GM19035 (cell line): ENCODE measurements at regions not wholly inside any gene's neighbourhood (a gene's known extent, or its start where the extent isn't known, plus 50 kb on each side); places are given as distances from the start of the nearest gene placed in this dataset.

Source experiments
- ATAC-seq: cut with Tn5 transposase; IDR thresholded peaks from one replicate; pipeline ENCODE4 v1.9.1; 2021; ENCODE audit not compliant: unreplicated experiment

GRCh38 chr20:22260506-22260905 is 323.9 kb downstream of the FOXA2 start:
- ATAC-seq, result no peak

- no peak for ATAC-seq
Measured at GRCh38 chr20:22257912-22258311, 326.5 kb downstream of the FOXA2 start.

- ATAC-seq, result no peak
Measured at GRCh38 chr20:22248051-22248667, 336.2 kb downstream of the FOXA2 start.

DNA sequence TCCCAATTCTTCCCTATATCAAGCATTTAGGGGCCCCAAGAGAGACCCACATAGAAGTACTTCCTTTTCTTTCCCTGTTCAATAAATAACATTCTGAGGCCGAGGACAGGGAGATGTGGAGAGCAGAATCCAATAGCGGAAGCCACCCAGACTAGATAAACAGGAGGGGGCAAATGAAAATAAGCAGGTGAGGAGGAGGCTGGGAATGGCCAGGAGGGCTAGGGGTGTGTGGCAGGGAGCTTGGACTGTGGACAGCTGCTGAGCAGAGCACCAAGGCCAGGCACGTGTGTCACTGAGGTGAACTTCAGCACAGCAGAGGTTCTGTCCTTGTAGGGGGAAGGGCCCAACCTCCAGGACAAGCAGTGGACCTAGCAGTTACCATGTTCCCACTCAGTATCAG is 339.2 kb downstream of the FOXA2 start:
- ATAC-seq, result no peak

DNA sequence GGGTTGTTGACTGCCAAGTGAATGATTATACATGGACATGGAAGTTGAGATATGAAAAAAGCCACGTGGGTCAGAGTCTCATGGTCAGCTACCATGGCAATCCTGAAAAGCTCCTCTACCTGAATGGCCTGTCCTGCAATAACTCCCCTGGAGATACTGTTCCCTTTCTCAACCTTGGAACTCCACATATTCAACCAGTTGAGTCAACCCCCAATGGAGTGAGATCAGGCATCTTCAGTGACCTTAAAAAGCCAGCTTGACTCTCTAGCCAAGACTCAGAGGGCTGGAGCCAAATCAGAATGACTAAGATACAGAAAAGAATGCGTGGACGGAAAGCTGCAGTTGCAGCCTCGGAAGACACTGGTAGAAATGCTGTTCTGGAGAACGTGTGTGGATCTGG is 341.3 kb downstream of the FOXA2 start:
- no peak for ATAC-seq

DNA sequence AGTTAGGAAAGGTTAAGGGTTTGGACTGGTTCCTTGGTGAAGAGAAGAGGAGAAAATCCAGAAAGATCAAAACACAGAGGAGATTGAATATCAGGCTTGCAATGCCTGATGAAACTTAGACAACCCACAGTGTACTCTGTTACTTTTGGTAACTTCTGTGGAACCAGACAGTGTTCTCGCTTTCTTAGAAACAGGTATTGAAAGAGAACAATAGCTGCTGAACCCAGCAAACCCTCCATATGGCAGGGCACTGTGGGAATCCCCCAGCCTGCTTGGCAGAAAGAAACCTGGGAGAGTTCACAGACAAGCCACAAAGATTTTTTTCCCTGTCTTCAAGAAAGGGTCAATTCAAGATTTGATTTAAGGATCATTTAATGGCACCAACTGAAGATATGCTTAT is 342.8 kb downstream of the FOXA2 start:
- no peak for ATAC-seq

GRCh38 chr20:22232923-22233322 is 351.4 kb downstream of the FOXA2 start:
- ATAC-seq, result no peak

- ATAC-seq, result no peak
Measured at GRCh38 chr20:22232473-22232872, 351.9 kb downstream of the FOXA2 start.

DNA sequence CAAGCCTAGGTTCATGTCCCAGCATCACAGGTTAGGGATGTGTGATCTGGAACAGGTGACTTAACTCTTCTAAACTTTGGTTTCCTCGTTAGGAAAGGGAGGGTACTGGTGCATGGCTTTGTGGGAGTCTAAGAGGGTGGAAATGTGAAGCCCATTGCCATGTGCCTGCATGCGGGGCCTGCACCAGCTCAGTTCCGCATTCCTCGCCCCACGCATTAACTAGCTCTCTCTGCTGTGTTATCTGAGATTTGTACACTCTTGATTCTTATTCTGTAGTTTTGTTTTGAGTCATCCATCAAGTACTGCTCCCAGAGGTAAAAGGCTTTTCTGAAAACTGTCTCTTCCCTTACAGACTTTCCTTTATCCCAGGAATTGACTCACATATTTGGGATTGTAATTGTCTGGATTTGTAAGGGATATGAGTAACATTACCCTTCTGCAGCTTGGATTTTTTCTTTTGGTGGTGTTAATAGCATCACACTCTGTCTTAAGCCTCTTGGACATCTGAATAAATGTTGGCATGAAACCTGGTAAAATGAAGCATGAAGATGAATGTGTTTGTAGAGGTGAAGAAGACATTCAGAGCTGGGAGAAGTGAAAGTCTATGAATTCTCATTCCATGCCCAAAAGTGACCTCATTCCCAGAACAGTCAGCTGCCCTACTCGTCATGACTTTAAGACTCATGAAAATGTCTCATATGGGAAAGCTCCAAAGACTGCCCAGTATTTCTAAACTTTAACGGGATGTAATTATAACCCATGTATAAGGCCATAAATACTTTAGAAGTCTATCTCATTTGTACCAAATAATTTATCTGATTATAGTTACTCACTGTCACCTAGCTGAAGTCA is 357.3 kb downstream of the FOXA2 start:
- ATAC-seq, result no peak

GRCh38 chr20:22223236-22223635 is 361.1 kb downstream of the FOXA2 start:
- no peak for ATAC-seq

GRCh38 chr20:22217712-22218352 is 366.5 kb downstream of the FOXA2 start:
- ATAC-seq, result no peak

DNA sequence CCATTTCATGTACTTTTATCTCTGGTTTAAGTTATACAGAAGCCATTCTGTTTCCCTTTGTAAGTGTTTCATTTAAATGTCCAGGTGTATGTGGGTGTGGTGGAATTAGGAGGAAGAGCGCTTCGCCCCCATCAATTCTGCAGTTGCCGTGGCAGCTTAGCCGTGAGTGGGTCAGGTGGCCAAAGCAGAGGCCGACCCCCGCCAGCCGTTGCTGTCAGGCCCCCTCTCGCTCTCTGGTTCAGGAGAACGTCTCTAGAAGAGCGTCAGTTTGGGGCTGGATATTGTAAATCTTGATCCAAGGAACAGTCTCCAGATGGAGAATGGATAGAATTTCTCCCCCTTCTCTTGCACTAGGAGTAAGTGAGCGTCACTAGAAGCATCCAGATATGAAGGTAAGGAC is 367.4 kb downstream of the FOXA2 start:
- ATAC-seq, result no peak

DNA sequence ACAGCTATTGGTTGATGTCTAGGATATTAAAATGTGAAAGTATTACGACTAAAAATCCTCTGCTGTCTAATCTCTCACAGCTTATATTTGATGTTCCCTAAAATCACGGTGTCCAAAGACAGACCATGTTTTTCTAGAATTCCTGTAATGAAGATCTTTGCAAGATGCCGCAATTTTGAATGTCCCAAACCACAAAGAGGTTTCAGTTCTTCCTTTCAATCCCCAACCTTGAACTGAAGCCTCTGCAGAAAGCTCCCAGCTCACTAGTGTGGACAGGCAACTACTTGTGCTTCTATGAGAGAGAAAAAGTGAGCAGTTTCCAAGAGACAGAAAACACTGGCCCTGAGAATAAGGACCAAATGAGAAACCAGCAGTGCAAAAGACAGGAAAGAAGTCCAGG is 370.1 kb downstream of the FOXA2 start:
- ATAC-seq, result no peak

- no peak for ATAC-seq
Measured at GRCh38 chr20:22213271-22213670, 371.1 kb downstream of the FOXA2 start.

DNA sequence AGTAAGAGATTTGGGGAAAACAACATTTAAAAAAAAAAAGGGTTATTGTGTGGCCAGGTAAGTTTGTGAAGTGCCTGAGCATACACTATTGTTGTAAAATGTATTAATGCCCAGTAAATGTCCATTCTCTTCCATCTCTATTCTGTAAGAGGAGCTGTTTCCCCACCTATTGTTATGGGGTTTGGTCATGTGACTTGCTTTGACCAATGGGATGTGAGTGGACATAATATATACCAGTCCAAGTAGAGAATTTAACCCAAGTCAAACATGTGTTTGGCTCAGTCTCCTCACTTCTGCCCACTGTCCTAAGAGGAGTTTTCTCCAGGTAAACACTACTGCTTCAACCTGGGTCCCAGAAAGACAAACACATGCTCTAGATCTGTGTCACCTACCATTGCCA is 377.1 kb downstream of the FOXA2 start:
- no peak for ATAC-seq

DNA sequence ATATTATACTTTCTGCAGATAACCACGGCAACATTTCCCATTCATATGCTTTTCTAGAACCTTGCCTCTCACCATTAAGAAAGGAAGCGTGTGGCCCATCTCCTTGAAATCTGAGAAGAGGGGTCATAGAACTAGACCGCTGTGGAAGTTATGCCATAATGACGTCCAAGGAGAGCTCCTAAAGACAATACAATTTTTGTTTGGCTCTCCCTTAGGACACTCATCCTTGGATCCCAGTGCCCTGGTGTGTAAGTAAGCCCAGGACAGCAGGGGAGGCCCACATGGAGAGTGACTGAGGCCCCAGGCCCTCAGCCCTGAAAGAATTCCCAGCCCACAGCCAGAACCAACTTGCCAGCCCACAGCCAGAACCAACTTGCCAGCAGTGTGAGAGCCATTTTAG is 379.6 kb downstream of the FOXA2 start:
- ATAC-seq, result no peak

DNA sequence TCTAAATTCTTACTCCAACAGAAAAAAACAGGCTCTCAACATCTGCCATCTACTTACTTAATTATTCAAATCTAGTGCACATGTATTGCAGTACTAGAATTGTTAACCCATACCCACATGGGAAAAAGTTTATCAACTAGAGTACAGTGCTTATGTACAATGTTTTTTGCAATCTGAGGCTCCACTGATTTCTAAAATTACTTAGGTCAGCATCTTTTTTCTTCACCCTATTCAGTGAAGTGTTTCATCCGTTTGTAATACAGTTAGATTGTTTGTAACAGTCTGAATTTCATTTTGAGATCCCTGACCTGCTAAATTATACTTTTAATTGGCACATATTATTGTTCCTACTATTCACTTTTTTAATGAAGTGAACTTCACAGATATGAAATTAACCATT is 402.2 kb downstream of the FOXA2 start:
- ATAC-seq, result no peak

GRCh38 chr20:22180244-22180643 is 404.1 kb downstream of the FOXA2 start:
- ATAC-seq, result no peak

DNA sequence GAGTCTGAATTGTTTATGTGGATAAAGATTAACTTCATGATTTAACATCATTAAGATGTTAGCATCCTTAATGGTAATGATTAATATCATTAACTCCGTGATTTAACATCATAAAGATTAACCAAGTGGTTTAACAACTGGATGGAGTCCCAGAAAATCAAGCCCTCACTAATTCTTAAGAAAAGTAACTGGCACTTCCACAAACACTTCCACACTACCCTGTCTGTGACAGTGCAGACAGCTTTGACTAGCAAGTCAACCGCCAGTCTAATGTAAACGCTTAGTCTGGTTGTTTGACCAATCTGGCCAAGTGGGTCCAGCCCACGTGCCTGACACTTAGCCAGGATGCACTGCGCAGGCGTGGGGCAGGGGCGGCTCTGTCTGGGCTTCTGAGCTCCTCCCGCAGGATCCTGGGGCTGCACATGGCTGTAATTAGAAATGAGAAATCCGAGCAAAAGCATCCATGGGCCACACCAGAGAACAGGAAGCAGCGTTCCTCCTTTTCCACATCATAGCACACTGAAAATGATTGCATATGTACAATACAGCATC is 424.2 kb downstream of the FOXA2 start:
- ATAC-seq, result no peak

DNA sequence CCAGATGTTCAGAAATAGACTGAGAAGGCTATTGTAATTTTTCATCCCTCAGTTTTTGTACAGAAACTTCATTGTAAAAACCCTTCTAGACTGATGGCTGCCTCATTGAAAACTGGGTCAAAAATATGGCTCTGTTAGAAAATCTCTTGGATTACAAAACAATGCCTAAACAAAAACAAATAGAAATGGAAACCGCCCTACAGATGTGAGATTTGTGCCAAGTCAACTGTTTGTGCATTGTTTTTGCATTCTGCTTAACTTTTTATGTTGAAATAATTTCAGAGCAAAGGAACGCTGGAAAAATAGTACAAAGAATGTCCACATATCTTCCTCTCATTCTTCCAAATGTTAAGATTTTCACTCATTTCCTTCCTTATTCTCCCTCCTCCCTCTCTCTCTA is 425.1 kb downstream of the FOXA2 start:
- no peak for ATAC-seq

- ATAC-seq, result no peak
Measured at GRCh38 chr20:22127587-22127986, 422.1 kb downstream of the PAX1 start.
